ENCODE measurements at regions not wholly inside any gene's neighbourhood (a gene's known extent, or its start where the extent isn't known, plus 50 kb on each side); places are given as distances from the start of the nearest gene placed in this dataset.
"Not testable (repeated sequence)": the region's sequence is repeated elsewhere in the genome, so short reads cannot be mapped to it uniquely, and the experiment has no call there.

GRCh38 chr16:77113835-77114234, 77.2 kb upstream of the MON1B start:
- no peaks in the 10 kb centered on the region for H3K9me3 ChIP-seq (ENCODE audit: low read length)
- no peaks in the 10 kb centered on the region for H3F3A ChIP-seq (ENCODE audit: low read length, unreplicated experiment)
- BruUV-seq (replicated peaks) = no TSS peak
- H3K79me2 ChIP-seq (ENCODE audit: low read length) = no peaks in the 10 kb centered on the region
- ATAC-seq (no peak), DNase-seq (no peak)
- intact Hi-C loops (cut with micrococcal nuclease) = no loop called here
- H3K27ac ChIP-seq (ENCODE audit: low read length) = no peak overlapping the region
- TF ChIP-seq EZH2 (IDR thresholded peaks at IDR 0.05; ENCODE audit: low read length, unreplicated experiment) (no peak), EZH2phosphoT487 (IDR thresholded peaks at IDR 0.05; ENCODE audit: borderline replicate concordance, low read length) (no peak), CTCF (conservative IDR thresholded peaks at IDR 0.05; ENCODE audit: low read depth, low read length) (no peak)
- no peak overlapping the region for H3K4me3 ChIP-seq (ENCODE audit: low read length)
- H3K9me2 ChIP-seq (replicated peaks; ENCODE audit: low read length) = no peaks in the 10 kb centered on the region
- POLR2A ChIA-PET (ENCODE audit: unreplicated experiment) = interaction anchor here (0.6 kb wide), 1 partner anchor 1449 kb away, joined by 4 read pairs; no protein-coding TSS in a partner anchor
- no peak overlapping the region for H3K9ac ChIP-seq (ENCODE audit: low read length)
- CTCF ChIA-PET = no interaction called here
- H3K36me3 ChIP-seq (ENCODE audit: low read depth, low read length) = no peaks in the 10 kb centered on the region
- H3K27me3 ChIP-seq (ENCODE audit: low read length) = peaks cover 31% of the 10 kb centered on the region
- no peaks in the 10 kb centered on the region for H4K20me1 ChIP-seq (ENCODE audit: low read length)
- no peaks in the 10 kb centered on the region for H3K4me1 ChIP-seq (ENCODE audit: insufficient read depth, low read length)
- no peak overlapping the region for H2AFZ ChIP-seq (ENCODE audit: low read length)
- H3K4me2 ChIP-seq (ENCODE audit: low read length) = no peak overlapping the region

- H3K79me2 ChIP-seq (ENCODE audit: low read length); DNase-seq; H3K9me2 ChIP-seq (replicated peaks; ENCODE audit: low read length); H4K20me1 ChIP-seq (ENCODE audit: low read length); BruUV-seq (replicated peaks); H3K9me3 ChIP-seq (ENCODE audit: low read length); H3K9ac ChIP-seq (ENCODE audit: low read length); H3K4me3 ChIP-seq (ENCODE audit: low read length); H3K36me3 ChIP-seq (ENCODE audit: low read depth, low read length); intact Hi-C loops (cut with micrococcal nuclease); H3K4me1 ChIP-seq (ENCODE audit: insufficient read depth, low read length); H3K4me2 ChIP-seq (ENCODE audit: low read length); H3K27ac ChIP-seq (ENCODE audit: low read length); CTCF ChIA-PET; H2AFZ ChIP-seq (ENCODE audit: low read length); H3F3A ChIP-seq (ENCODE audit: low read length, unreplicated experiment); ATAC-seq: not testable (repeated sequence)
- POLR2A ChIA-PET (ENCODE audit: unreplicated experiment) = interaction anchor here (0.6 kb wide), 1 partner anchor 1449 kb away, joined by 4 read pairs; no protein-coding TSS in a partner anchor
- H3K27me3 ChIP-seq (ENCODE audit: low read length) = peaks cover 35% of the 10 kb centered on the region
These were observed 76.6 kb upstream of the MON1B start for GRCh38 chr16:77114361-77114760.

GRCh38 chr16:77116856-77117255, 74.1 kb upstream of the MON1B start:
- ChIA-PET POLR2A (ENCODE audit: unreplicated experiment) (no interaction called here), CTCF (no interaction called here)
- Histone ChIP-seq H3K36me3 (ENCODE audit: low read depth, low read length) (no peaks in the 10 kb centered on the region), H3K4me2 (ENCODE audit: low read length) (no peak overlapping the region), H3K79me2 (ENCODE audit: low read length) (no peaks in the 10 kb centered on the region), H2AFZ (ENCODE audit: low read length) (no peak overlapping the region), H3K27me3 (ENCODE audit: low read length) (peaks cover 45% of the 10 kb centered on the region), H3K27ac (ENCODE audit: low read length) (no peak overlapping the region), H3K9me3 (ENCODE audit: low read length) (no peaks in the 10 kb centered on the region), H3K9ac (ENCODE audit: low read length) (no peak overlapping the region), H4K20me1 (ENCODE audit: low read length) (no peaks in the 10 kb centered on the region), H3K4me1 (ENCODE audit: insufficient read depth, low read length) (no peaks in the 10 kb centered on the region), H3K9me2 (replicated peaks; ENCODE audit: low read length) (no peaks in the 10 kb centered on the region), H3F3A (ENCODE audit: low read length, unreplicated experiment) (no peaks in the 10 kb centered on the region), H3K4me3 (ENCODE audit: low read length) (no peak overlapping the region)
- intact Hi-C loops (cut with micrococcal nuclease) = no loop called here
- TF ChIP-seq CTCF (conservative IDR thresholded peaks at IDR 0.05; ENCODE audit: low read depth, low read length) (no peak), EZH2phosphoT487 (IDR thresholded peaks at IDR 0.05; ENCODE audit: borderline replicate concordance, low read length) (no peak), EZH2 (IDR thresholded peaks at IDR 0.05; ENCODE audit: low read length, unreplicated experiment) (no peak)
- BruUV-seq (replicated peaks) = no TSS peak
- DNase-seq (no peak), ATAC-seq (no peak)
